ENCODE measurements at regions not wholly inside any gene's neighbourhood (a gene's known extent, or its start where the extent isn't known, plus 50 kb on each side); places are given as distances from the start of the nearest gene placed in this dataset.

DNA sequence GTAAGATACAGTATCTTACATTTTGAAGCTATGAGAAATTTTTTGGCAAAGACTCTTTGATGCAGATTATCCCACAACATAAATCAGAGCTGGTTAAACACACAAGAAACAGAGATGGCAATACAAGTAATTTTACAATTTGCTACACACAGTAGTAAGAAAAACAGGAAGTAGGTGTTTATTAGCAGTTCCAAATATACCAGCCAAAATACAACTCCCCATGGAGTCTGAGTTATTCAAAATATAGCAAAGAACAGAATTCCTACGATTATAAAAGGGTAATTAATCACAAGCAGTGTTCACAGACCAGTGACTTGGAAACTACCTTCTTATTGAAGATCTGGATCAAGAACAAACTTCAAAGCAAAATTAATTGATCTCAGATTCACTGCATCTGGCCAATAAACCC, 83.9 kb downstream of the BMP4 start:
- TF ChIP-seq, protein P1, sequence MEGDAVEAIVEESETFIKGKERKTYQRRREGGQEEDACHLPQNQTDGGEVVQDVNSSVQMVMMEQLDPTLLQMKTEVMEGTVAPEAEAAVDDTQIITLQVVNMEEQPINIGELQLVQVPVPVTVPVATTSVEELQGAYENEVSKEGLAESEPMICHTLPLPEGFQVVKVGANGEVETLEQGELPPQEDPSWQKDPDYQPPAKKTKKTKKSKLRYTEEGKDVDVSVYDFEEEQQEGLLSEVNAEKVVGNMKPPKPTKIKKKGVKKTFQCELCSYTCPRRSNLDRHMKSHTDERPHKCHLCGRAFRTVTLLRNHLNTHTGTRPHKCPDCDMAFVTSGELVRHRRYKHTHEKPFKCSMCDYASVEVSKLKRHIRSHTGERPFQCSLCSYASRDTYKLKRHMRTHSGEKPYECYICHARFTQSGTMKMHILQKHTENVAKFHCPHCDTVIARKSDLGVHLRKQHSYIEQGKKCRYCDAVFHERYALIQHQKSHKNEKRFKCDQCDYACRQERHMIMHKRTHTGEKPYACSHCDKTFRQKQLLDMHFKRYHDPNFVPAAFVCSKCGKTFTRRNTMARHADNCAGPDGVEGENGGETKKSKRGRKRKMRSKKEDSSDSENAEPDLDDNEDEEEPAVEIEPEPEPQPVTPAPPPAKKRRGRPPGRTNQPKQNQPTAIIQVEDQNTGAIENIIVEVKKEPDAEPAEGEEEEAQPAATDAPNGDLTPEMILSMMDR (IDR thresholded peaks at IDR 0.05; ENCODE audit: insufficient read depth, low read length), result no peak
- TF ChIP-seq SPI1 (IDR thresholded peaks at IDR 0.05; ENCODE audit: borderline replicate concordance, low read depth), result no peak
- TF ChIP-seq POLR2AphosphoS5 (IDR thresholded peaks at IDR 0.05; ENCODE audit: low read depth), result no peak
- no peak for DNase-seq (ENCODE audit: low read depth in 1 of 2, low spot score in 1 of 2)

DNA sequence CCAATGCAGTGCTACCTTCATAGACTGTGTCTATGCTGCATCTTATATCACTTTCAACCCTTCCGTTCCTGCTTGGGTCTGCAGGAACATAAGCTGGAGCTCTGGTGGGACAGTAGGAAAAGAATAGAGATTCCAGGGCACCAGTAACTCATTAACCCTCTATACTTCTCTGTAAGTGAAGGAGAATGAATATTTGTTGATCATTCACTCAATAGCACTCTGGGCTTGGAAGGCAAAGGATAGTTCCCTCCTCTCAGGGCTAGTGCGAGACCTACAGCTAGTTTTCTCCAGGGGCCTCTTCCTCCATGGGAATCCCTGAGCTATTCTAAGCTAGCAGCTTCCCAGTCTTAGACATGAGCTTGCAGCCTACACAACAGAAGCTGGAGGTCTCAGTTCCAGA, 84.7 kb downstream of the BMP4 start:
- H3K4me3 ChIP-seq (replicated peaks; ENCODE audit: insufficient read depth, low read length), result no peak overlapping the region
- TF ChIP-seq SPI1 (IDR thresholded peaks at IDR 0.05; ENCODE audit: borderline replicate concordance, low read depth) (no peak), GABPA (IDR thresholded peaks at IDR 0.05; ENCODE audit: low read depth) (no peak), POLR2AphosphoS5 (IDR thresholded peaks at IDR 0.05; ENCODE audit: low read depth) (no peak)
- TF ChIP-seq, protein P1 (IDR thresholded peaks at IDR 0.05; ENCODE audit: insufficient read depth, low read length), result no peak
- TF ChIP-seq, protein P2, sequence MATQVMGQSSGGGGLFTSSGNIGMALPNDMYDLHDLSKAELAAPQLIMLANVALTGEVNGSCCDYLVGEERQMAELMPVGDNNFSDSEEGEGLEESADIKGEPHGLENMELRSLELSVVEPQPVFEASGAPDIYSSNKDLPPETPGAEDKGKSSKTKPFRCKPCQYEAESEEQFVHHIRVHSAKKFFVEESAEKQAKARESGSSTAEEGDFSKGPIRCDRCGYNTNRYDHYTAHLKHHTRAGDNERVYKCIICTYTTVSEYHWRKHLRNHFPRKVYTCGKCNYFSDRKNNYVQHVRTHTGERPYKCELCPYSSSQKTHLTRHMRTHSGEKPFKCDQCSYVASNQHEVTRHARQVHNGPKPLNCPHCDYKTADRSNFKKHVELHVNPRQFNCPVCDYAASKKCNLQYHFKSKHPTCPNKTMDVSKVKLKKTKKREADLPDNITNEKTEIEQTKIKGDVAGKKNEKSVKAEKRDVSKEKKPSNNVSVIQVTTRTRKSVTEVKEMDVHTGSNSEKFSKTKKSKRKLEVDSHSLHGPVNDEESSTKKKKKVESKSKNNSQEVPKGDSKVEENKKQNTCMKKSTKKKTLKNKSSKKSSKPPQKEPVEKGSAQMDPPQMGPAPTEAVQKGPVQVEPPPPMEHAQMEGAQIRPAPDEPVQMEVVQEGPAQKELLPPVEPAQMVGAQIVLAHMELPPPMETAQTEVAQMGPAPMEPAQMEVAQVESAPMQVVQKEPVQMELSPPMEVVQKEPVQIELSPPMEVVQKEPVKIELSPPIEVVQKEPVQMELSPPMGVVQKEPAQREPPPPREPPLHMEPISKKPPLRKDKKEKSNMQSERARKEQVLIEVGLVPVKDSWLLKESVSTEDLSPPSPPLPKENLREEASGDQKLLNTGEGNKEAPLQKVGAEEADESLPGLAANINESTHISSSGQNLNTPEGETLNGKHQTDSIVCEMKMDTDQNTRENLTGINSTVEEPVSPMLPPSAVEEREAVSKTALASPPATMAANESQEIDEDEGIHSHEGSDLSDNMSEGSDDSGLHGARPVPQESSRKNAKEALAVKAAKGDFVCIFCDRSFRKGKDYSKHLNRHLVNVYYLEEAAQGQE (IDR thresholded peaks at IDR 0.05; ENCODE audit: insufficient replicate concordance, low read depth), result no peak
- DNase-seq (ENCODE audit: low read depth in 1 of 2, low spot score in 1 of 2), result no peak
- H3K27me3 ChIP-seq (ENCODE audit: insufficient read depth, poor library complexity, severe bottlenecking), result no peaks in the 10 kb centered on the region
- H3K27ac ChIP-seq (replicated peaks), result no peak overlapping the region

More for the DNA sequence above, 83.9 kb downstream of the BMP4 start:
- H3K4me3 ChIP-seq (replicated peaks; ENCODE audit: insufficient read depth, low read length), result no peak overlapping the region
- H3K27me3 ChIP-seq (ENCODE audit: insufficient read depth, poor library complexity, severe bottlenecking), result no peaks in the 10 kb centered on the region
- H3K27ac ChIP-seq (replicated peaks), result no peak overlapping the region

DNA sequence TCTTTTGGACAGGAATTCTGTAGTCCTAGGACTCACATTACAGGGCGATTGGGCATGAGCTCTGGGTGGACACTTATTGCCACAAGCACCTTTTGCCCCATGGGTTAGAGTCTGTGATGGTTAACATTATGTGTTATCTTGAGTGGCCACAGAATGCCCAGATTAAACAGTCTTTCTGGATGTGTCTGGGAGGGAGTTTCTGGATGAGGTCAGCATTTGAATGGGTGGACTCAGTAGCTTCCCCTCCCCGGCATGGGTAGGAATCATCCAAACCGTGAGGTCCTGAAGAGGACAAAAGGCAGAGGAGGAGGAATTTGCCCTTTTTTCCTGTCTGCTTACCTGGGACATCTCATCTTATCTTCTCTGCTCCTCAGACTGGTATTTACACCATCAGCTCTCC, 85.6 kb downstream of the BMP4 start:
- no peaks in the 10 kb centered on the region for H3K27me3 ChIP-seq (ENCODE audit: insufficient read depth, poor library complexity, severe bottlenecking)
- no peak overlapping the region for H3K27ac ChIP-seq (replicated peaks)
- no peak overlapping the region for H3K4me3 ChIP-seq (replicated peaks; ENCODE audit: insufficient read depth, low read length)
- DNase-seq (ENCODE audit: low read depth in 1 of 2, low spot score in 1 of 2), result no peak
- TF ChIP-seq POLR2AphosphoS5 (IDR thresholded peaks at IDR 0.05; ENCODE audit: low read depth), result no peak
- TF ChIP-seq GABPA (IDR thresholded peaks at IDR 0.05; ENCODE audit: low read depth), result no peak
- TF ChIP-seq, protein P2 (IDR thresholded peaks at IDR 0.05; ENCODE audit: insufficient replicate concordance, low read depth), result no peak
- TF ChIP-seq, protein P1 (IDR thresholded peaks at IDR 0.05; ENCODE audit: insufficient read depth, low read length), result no peak
- no peak for TF ChIP-seq SPI1 (IDR thresholded peaks at IDR 0.05; ENCODE audit: borderline replicate concordance, low read depth)

DNA sequence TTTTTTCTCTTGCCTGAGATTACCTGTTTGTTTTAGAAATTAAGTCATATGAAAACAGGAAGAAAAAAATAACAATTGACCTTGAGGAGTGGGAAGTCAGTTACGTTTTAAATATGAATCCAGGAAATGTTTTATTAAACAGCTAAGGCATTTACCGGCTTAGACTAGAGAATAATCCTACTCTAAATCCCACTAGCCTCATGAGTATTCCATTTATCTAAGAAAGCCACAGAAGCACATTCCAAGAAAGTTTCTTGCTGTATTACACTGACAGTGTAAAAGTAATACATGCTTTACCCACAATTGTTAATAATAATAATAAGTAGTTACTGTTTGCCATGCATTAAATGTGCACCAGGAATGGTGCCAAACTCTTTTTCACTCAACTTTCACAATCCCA, 90.9 kb downstream of the BMP4 start:
- no peak for DNase-seq (ENCODE audit: low read depth in 1 of 2, low spot score in 1 of 2)
- Histone ChIP-seq H3K27ac (replicated peaks) (no peak overlapping the region), H3K27me3 (ENCODE audit: insufficient read depth, poor library complexity, severe bottlenecking) (no peaks in the 10 kb centered on the region), H3K4me3 (replicated peaks; ENCODE audit: insufficient read depth, low read length) (no peak overlapping the region)
- TF ChIP-seq, protein P1 (IDR thresholded peaks at IDR 0.05; ENCODE audit: insufficient read depth, low read length), result no peak
- TF ChIP-seq SPI1 (IDR thresholded peaks at IDR 0.05; ENCODE audit: borderline replicate concordance, low read depth) (no peak), GABPA (IDR thresholded peaks at IDR 0.05; ENCODE audit: low read depth) (no peak), POLR2AphosphoS5 (IDR thresholded peaks at IDR 0.05; ENCODE audit: low read depth) (no peak)
- TF ChIP-seq, protein P2 (IDR thresholded peaks at IDR 0.05; ENCODE audit: insufficient replicate concordance, low read depth), result no peak

Measured in HL-60 (cell line).